ENCODE measurements at regions not wholly inside any gene's neighbourhood (a gene's known extent, or its start where the extent isn't known, plus 50 kb on each side); places are given as distances from the start of the nearest gene placed in this dataset.

DNA sequence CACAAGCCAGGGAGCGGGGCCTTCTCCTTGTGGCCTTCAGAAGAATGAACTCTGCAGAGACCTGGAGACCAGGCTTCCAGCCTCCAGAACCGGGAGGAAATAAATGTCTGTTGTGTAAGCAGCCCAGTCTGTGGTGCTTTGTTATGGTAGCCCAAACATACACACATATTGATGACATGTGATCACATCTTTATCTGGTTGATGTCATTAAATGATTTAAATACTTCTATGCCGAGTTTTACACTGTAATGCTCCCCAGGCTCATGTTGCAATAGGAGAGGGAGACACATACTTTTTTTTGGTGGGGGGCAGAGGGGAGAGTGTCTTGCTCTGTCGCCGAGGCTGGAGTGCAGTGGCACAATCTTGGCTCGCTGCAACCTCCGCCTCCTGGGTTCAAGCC lies 188.0 kb upstream of the IRS2 start:
- Histone ChIP-seq H3K4me1 (ENCODE audit: control insufficient read depth in 3 of 3, insufficient read depth in 2 of 3, low read depth in 1 of 3, low read length in 2 of 3) (no peaks in the 10 kb centered on the region), H3K4me3 (ENCODE audit: low read depth in 1 of 3, low read length in 3 of 3) (no peak overlapping the region), H3K27ac (ENCODE audit: low read depth in 1 of 3, low read length in 2 of 3) (no peak overlapping the region), H3K9me3 (ENCODE audit: control insufficient read depth in 2 of 2, insufficient read depth in 1 of 2, low read depth in 1 of 2, low read length in 1 of 2) (peaks cover 0 to 4% of the 10 kb centered on the region in 2 donors), H3K27me3 (ENCODE audit: control insufficient read depth in 3 of 3, insufficient read depth in 3 of 3, low read length in 3 of 3) (no peaks in the 10 kb centered on the region), H3K36me3 (ENCODE audit: control insufficient read depth in 3 of 3, insufficient read depth in 2 of 3, low read depth in 1 of 3, low read length in 3 of 3) (no peaks in the 10 kb centered on the region)
- FAIRE-seq: no peak
- DNase-seq: no peak
- 81 to 87% (median 85%) methylated on average over 7 of the region's 7 CpGs for WGBS, 3 donors

DNA sequence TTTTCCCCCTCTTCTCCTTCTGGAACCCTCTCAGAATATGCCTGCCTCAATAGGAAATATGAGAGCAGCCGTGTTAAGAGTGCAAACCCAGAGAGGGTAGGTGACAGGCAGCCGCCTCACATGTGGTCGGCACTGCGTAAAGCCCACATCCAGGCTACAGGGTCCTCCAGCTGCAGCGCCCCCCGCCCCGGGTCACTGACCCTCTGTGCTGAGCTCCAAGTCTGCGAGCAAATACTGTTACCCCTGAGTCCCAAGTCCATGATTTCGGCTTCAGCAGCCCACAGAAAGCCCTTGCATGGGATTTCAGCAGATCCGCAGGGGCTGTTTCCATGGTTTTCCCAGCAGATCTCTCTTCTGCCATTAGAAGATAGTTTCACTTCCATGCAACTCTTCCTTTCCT lies 186.9 kb upstream of the IRS2 start:
- no peak for FAIRE-seq
- no peaks in the 10 kb centered on the region for H3K4me1 ChIP-seq (ENCODE audit: control insufficient read depth in 3 of 3, insufficient read depth in 2 of 3, low read depth in 1 of 3, low read length in 2 of 3)
- no peak for DNase-seq

DNA sequence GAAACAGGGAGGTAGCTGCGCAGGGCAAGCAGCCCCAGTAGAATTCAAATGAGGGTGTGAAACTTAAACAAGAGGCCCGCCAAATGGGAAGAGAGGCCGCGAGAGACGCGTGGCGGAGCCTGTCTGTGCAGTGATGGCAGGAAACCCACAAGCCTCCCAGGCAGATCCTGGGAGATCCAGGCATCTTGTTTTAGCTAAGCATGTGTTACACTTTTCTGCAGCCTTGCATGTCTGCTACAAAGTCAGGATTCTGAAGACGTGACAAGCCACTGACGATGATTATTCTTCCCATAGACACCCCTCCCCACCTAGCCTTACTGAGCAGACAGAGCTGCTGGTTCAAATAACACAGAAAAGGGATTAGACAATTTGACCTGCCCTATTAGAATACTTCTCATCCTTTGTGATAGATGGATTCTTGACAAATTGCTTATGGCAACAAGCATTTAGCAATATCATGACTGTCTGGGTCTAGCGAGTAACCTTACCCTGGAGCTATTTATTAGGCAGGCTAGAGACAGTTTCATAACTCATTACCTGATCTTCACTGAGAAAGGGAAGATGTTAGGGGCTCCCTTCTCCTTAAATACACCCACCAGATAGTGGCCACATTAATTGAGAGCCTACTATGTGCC lies 185.2 kb upstream of the IRS2 start:
- Histone ChIP-seq H3K4me1 (ENCODE audit: control insufficient read depth in 3 of 3, insufficient read depth in 2 of 3, low read depth in 1 of 3, low read length in 2 of 3) (no peaks in the 10 kb centered on the region), H3K36me3 (ENCODE audit: control insufficient read depth in 3 of 3, insufficient read depth in 2 of 3, low read depth in 1 of 3, low read length in 3 of 3) (no peaks in the 10 kb centered on the region), H3K9me3 (ENCODE audit: control insufficient read depth in 2 of 2, insufficient read depth in 1 of 2, low read depth in 1 of 2, low read length in 1 of 2) (peaks cover 0 to 4% of the 10 kb centered on the region in 2 donors), H3K4me3 (ENCODE audit: low read depth in 1 of 3, low read length in 3 of 3) (no peak overlapping the region), H3K27me3 (ENCODE audit: control insufficient read depth in 3 of 3, insufficient read depth in 3 of 3, low read length in 3 of 3) (no peaks in the 10 kb centered on the region), H3K27ac (ENCODE audit: low read depth in 1 of 3, low read length in 2 of 3) (no peak overlapping the region)
- FAIRE-seq (no peak), DNase-seq (no peak)
- 90 to 95% (median 94%) methylated on average over 10 of the region's 10 CpGs for WGBS, 3 donors

More for the DNA sequence above, 186.9 kb upstream of the IRS2 start:
- no peaks in the 10 kb centered on the region for H3K36me3 ChIP-seq (ENCODE audit: control insufficient read depth in 3 of 3, insufficient read depth in 2 of 3, low read depth in 1 of 3, low read length in 3 of 3)
- no peaks in the 10 kb centered on the region for H3K27me3 ChIP-seq (ENCODE audit: control insufficient read depth in 3 of 3, insufficient read depth in 3 of 3, low read length in 3 of 3)
- H3K4me3 ChIP-seq (ENCODE audit: low read depth in 1 of 3, low read length in 3 of 3): no peak overlapping the region
- peaks cover 0 to 4% of the 10 kb centered on the region in 2 donors for H3K9me3 ChIP-seq (ENCODE audit: control insufficient read depth in 2 of 2, insufficient read depth in 1 of 2, low read depth in 1 of 2, low read length in 1 of 2)
- H3K27ac ChIP-seq (ENCODE audit: low read depth in 1 of 3, low read length in 2 of 3): no peak overlapping the region
- 89 to 92% (median 91%) methylated on average over 10 of the region's 10 CpGs for WGBS, 3 donors

DNA sequence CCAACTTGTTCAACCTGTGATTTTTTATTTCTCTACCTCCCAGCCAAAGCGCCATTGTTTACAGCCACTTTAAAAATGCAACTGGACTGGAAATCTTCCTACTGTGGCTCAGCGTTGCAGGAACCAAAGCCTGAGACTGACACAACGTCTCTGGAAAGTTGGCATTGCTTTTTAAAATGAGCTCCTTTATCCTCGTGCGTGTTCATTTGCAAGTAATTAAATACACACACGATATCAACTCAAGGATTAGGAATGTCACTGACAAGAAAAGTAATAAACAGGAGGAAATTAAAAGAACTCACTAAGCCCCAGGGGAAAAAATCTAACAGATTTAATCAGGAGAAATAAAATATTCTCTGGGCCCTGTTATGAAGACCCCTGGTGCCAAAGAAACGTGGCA lies 184.6 kb upstream of the IRS2 start:
- DNase-seq (no peak), FAIRE-seq (no peak)
- no peaks in the 10 kb centered on the region for H3K4me1 ChIP-seq (ENCODE audit: control insufficient read depth in 3 of 3, insufficient read depth in 2 of 3, low read depth in 1 of 3, low read length in 2 of 3)
- H3K27ac ChIP-seq (ENCODE audit: low read depth in 1 of 3, low read length in 2 of 3): no peak overlapping the region
- H3K4me3 ChIP-seq (ENCODE audit: low read depth in 1 of 3, low read length in 3 of 3): no peak overlapping the region
- no peaks in the 10 kb centered on the region for H3K27me3 ChIP-seq (ENCODE audit: control insufficient read depth in 3 of 3, insufficient read depth in 3 of 3, low read length in 3 of 3)
- 77 to 83% (median 77%) methylated on average over 7 of the region's 7 CpGs for WGBS, 3 donors
- H3K36me3 ChIP-seq (ENCODE audit: control insufficient read depth in 3 of 3, insufficient read depth in 2 of 3, low read depth in 1 of 3, low read length in 3 of 3): no peaks in the 10 kb centered on the region
- H3K9me3 ChIP-seq (ENCODE audit: control insufficient read depth in 2 of 2, insufficient read depth in 1 of 2, low read depth in 1 of 2, low read length in 1 of 2): peaks cover 0 to 4% of the 10 kb centered on the region in 2 donors

DNA sequence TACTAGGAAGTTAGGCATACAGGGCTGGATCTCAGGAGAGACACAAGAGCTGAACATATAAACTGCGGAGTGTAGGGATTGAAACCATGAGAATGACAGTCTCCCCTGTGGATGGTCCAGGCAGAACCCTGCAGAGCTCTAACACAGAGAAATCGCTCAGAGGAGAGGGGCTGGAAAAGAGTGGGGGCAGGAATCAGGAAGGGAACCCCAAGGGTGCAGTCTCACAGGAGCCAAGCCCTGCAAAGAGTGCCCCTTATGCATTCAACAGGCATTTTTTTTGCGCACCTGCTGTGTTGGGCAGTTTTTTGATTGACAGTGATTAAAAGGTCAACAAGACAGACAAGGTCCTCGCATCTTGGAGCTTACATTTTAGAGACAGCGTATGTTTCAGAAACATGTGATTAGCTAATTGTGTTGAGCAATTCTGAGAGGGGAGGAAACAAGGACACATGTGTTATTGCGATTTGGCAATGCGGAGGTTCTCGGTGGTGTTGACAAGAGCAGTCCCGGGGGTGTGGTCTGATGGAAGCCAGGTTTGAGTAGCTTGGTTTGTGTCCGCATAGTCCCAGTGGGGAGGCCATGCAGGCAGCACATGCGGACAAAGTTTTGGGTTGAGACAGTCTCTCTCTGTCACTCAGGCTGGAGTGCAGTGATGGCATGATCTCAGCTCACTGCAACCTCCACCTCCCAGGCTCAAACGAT lies 182.6 kb upstream of the IRS2 start:
- no peaks in the 10 kb centered on the region for H3K36me3 ChIP-seq (ENCODE audit: control insufficient read depth in 3 of 3, insufficient read depth in 2 of 3, low read depth in 1 of 3, low read length in 3 of 3)
- no peak overlapping the region for H3K4me3 ChIP-seq (ENCODE audit: low read depth in 1 of 3, low read length in 3 of 3)
- DNase-seq: no peak
- FAIRE-seq: no peak
- no peak overlapping the region for H3K27ac ChIP-seq (ENCODE audit: low read depth in 1 of 3, low read length in 2 of 3)
- peaks cover 0 to 4% of the 10 kb centered on the region in 2 donors for H3K9me3 ChIP-seq (ENCODE audit: control insufficient read depth in 2 of 2, insufficient read depth in 1 of 2, low read depth in 1 of 2, low read length in 1 of 2)
- H3K27me3 ChIP-seq (ENCODE audit: control insufficient read depth in 3 of 3, insufficient read depth in 3 of 3, low read length in 3 of 3): no peaks in the 10 kb centered on the region
- 81 to 84% (median 82%) methylated on average over 12 of the region's 12 CpGs for WGBS, 3 donors
- H3K4me1 ChIP-seq (ENCODE audit: control insufficient read depth in 3 of 3, insufficient read depth in 2 of 3, low read depth in 1 of 3, low read length in 2 of 3): no peaks in the 10 kb centered on the region

DNA sequence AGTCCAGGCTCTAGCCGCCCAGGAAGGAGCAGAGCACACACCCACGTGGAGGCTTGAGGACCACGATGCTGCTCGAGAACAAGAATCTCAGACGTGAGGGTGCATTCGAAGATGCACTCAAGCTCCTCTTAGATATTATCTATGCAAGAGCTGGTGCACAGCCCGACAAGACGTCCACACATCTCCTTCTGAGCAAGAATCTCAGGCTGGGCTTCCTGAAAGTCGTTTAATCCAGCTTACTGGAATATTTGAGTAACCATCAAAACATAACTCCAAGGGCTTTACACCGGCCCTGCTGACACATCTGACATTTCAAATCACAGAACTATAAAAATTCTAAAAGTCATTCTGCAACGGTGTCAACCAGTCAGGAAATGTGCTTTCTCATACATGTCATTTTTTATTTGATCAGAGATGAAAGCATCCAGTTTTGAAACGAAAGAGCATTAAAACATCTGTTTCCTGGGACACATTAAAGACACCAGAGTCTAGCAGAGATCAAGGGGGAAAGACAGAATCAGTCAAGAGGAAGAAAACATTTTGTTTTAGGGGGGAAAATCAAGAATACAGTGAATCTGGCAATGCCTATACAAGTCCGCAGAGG lies 177.7 kb upstream of the IRS2 start:
- 55 to 71% (median 59%) methylated on average over 13 of the region's 13 CpGs for WGBS, 3 donors
- Histone ChIP-seq H3K27ac (ENCODE audit: low read depth in 1 of 3, low read length in 2 of 3) (no peak overlapping the region), H3K4me3 (ENCODE audit: low read depth in 1 of 3, low read length in 3 of 3) (no peak overlapping the region), H3K36me3 (ENCODE audit: control insufficient read depth in 3 of 3, insufficient read depth in 2 of 3, low read depth in 1 of 3, low read length in 3 of 3) (no peaks in the 10 kb centered on the region), H3K27me3 (ENCODE audit: control insufficient read depth in 3 of 3, insufficient read depth in 3 of 3, low read length in 3 of 3) (peaks cover 0 to 2% (median 0%) of the 10 kb centered on the region in 3 donors), H3K4me1 (ENCODE audit: control insufficient read depth in 3 of 3, insufficient read depth in 2 of 3, low read depth in 1 of 3, low read length in 2 of 3) (no peaks in the 10 kb centered on the region), H3K9me3 (ENCODE audit: control insufficient read depth in 2 of 2, insufficient read depth in 1 of 2, low read depth in 1 of 2, low read length in 1 of 2) (no peaks in the 10 kb centered on the region)
- no peak for DNase-seq
- no peak for FAIRE-seq

DNA sequence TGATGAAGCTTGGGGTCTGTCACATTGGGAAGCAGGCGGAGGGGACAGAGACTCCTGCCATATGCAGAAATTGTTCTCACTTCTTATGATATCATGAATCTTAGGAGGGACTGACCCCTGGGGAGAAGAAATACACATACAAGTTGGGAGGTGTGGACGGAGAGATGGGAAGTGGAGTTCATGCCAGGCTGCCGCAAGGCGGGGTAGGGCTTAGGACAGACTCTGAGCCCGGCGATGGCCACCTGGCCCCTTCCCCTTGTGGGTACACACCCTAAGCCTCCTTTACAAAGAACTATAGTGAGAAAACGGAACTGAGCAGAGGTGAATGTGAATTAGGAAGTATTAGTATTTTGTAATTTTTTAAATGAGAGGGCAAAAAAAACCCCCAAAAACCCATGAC lies 177.0 kb upstream of the IRS2 start:
- Histone ChIP-seq H3K27me3 (ENCODE audit: control insufficient read depth in 3 of 3, insufficient read depth in 3 of 3, low read length in 3 of 3) (peaks cover 0 to 2% (median 0%) of the 10 kb centered on the region in 3 donors), H3K36me3 (ENCODE audit: control insufficient read depth in 3 of 3, insufficient read depth in 2 of 3, low read depth in 1 of 3, low read length in 3 of 3) (no peaks in the 10 kb centered on the region), H3K4me3 (ENCODE audit: low read depth in 1 of 3, low read length in 3 of 3) (no peak overlapping the region), H3K4me1 (ENCODE audit: control insufficient read depth in 3 of 3, insufficient read depth in 2 of 3, low read depth in 1 of 3, low read length in 2 of 3) (no peaks in the 10 kb centered on the region), H3K27ac (ENCODE audit: low read depth in 1 of 3, low read length in 2 of 3) (no peak overlapping the region), H3K9me3 (ENCODE audit: control insufficient read depth in 2 of 2, insufficient read depth in 1 of 2, low read depth in 1 of 2, low read length in 1 of 2) (no peaks in the 10 kb centered on the region)
- WGBS, 3 donors: 87 to 92% (median 87%) methylated on average over 7 of the region's 7 CpGs
- FAIRE-seq: no peak
- DNase-seq: no peak

DNA sequence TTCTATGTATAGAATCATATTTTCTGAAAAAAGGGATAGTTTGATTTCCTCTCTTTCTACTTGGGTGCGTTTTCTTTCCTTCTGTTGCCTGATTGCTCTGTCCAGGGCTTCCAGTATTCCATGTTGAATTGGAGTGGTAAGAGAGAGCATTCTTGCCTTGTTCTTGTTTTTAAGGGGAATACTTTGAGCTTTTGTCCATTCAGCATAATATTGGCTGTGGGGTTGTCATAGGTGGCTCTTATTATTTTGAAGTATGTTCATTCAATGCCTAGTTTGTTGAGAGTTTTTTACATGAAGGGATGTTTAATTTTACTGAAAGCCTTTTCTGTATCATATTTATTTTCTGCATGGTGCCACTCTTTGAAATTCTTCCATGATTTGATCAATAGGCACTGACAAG lies 173.5 kb upstream of the IRS2 start:
- no peak for FAIRE-seq
- H3K4me1 ChIP-seq (ENCODE audit: control insufficient read depth in 3 of 3, insufficient read depth in 2 of 3, low read depth in 1 of 3, low read length in 2 of 3): no peaks in the 10 kb centered on the region
- H3K4me3 ChIP-seq (ENCODE audit: low read depth in 1 of 3, low read length in 3 of 3): no peak overlapping the region
- no peaks in the 10 kb centered on the region for H3K9me3 ChIP-seq (ENCODE audit: control insufficient read depth in 2 of 2, insufficient read depth in 1 of 2, low read depth in 1 of 2, low read length in 1 of 2)
- DNase-seq: no peak
- no peaks in the 10 kb centered on the region for H3K36me3 ChIP-seq (ENCODE audit: control insufficient read depth in 3 of 3, insufficient read depth in 2 of 3, low read depth in 1 of 3, low read length in 3 of 3)
- H3K27ac ChIP-seq (ENCODE audit: low read depth in 1 of 3, low read length in 2 of 3): no peak overlapping the region
- WGBS, 3 donors: 43 to 87% (median 68%) methylated on average over 1 of the region's 1 CpG
- H3K27me3 ChIP-seq (ENCODE audit: control insufficient read depth in 3 of 3, insufficient read depth in 3 of 3, low read length in 3 of 3): peaks cover 0 to 2% (median 0%) of the 10 kb centered on the region in 3 donors
